SK-N-MC (cell line): ENCODE measurements at regions not wholly inside any gene's neighbourhood (a gene's known extent, or its start where the extent isn't known, plus 50 kb on each side); places are given as distances from the start of the nearest gene placed in this dataset.

Source experiments
- EZH2 ChIP-seq: fragments of 200-600 bp; sonication (generic); IDR thresholded peaks from one replicate; pipeline ENCODE4 v1.6.1; 2017; ENCODE audit warnings: antibody characterized with exemption
- FOXP2 ChIP-seq: optimal IDR thresholded peaks from 2 replicates; pipeline ENCODE3; 2011; ENCODE audit warnings: mild to moderate bottlenecking, moderate library complexity; ENCODE audit not compliant: insufficient read depth; ENCODE audit errors: extremely low read length, control extremely low read depth
- POLR2AphosphoS5 ChIP-seq: IDR thresholded peaks from 2 replicates; pipeline ENCODE4 v1.6.1; 2012; ENCODE audit warnings: mild to moderate bottlenecking, low read depth, low read length, borderline replicate concordance

- TF ChIP-seq POLR2AphosphoS5 (no peak), EZH2 (no peak), FOXP2 (no peak)
Observed at GRCh38 chr5:43840424-43841125, 237.6 kb downstream of the NNT start.
